Endothelial cell of umbilical vein (primary cell): ENCODE measurements at regions not wholly inside any gene's neighbourhood (a gene's known extent, or its start where the extent isn't known, plus 50 kb on each side); places are given as distances from the start of the nearest gene placed in this dataset.

Source experiments
- BruUV-seq: library from RNA; stranded (reverse); fragments of 400-500 nt; replicated peaks from 2 replicates; lab custom pipeline; 2021; lab: Mats Ljungman, UMichigan
- CTCF ChIA-PET: fragments of 300-600, 350-600 bp; sonication (Branson Sonifier 250); formaldehyde crosslinking; loops from one replicate; lab custom pipeline; 2021; ENCODE audit warnings: antibody characterized with exemption, inconsistent platforms; lab: Charles Lee
- POLR2A ChIA-PET: fragments of 300-600, 350-600 bp; sonication (Branson Sonifier 250); formaldehyde crosslinking; loops from one replicate; lab custom pipeline; 2021; ENCODE audit warnings: antibody characterized with exemption, inconsistent platforms; lab: Charles Lee
- DNase-seq: peaks from one replicate; pipeline ENCODE4 v3.0.0-alpha.2; 2011; ENCODE audit warnings: low read depth, low spot score
- FAIRE-seq: peaks from 2 replicates; lab custom pipeline; 2011; peaks lifted over from hg19 to GRCh38; lab: Jason Lieb, UNC
- H2AFZ ChIP-seq: 2 replicates; pipeline ENCODE4 v1.6.0; 2012; ENCODE audit warnings: low read depth, low read length, control low read depth, inconsistent platforms
- H3K27ac ChIP-seq: 2 replicates; pipeline ENCODE4 v1.5.1; 2011; ENCODE audit warnings: low read depth, mild to moderate bottlenecking, control low read depth, low read length, moderate library complexity; ENCODE audit not compliant: insufficient read depth
- H3K27me3 ChIP-seq, 2 experiments: 2 replicates each; pipeline versions ENCODE4 v1.6.0 to v1.6.1; 2011; ENCODE audit warnings: low read length in 2 of 2, mixed read lengths in 1 of 2; ENCODE audit not compliant: control insufficient read depth in 2 of 2, insufficient read depth in 2 of 2
- H3K36me3 ChIP-seq, 2 experiments: 2 replicates in 1 of 2; 3 replicates in 1 of 2; pipeline ENCODE4 v1.5.1; 2011; ENCODE audit warnings: low read length in 2 of 2, mild to moderate bottlenecking in 1 of 2, moderate library complexity in 1 of 2; ENCODE audit not compliant: control insufficient read depth in 2 of 2, insufficient read depth in 2 of 2; ENCODE audit errors: extremely low read depth in 1 of 2
- H3K4me1 ChIP-seq: 3 replicates; pipeline ENCODE4 v1.5.1; 2011; ENCODE audit warnings: mild to moderate bottlenecking, low read length; ENCODE audit not compliant: control insufficient read depth, insufficient read depth; ENCODE audit errors: extremely low read depth
- H3K4me2 ChIP-seq: 2 replicates; pipeline ENCODE4 v1.6.1; 2011; ENCODE audit warnings: low read length, control low read depth, mixed read lengths; ENCODE audit not compliant: insufficient read depth
- H3K4me3 ChIP-seq, 3 experiments: fragments of 200-600 bp in 1 of 3; sonication (generic), shearing (Covaris generic) in 1 of 3; replicated peaks in 1 of 3; 2 replicates each; pipeline ENCODE4 v1.5.1; 2011 to 2016; ENCODE audit warnings: control low read depth in 3 of 3, low read length in 3 of 3, mild to moderate bottlenecking in 2 of 3, inconsistent platforms in 1 of 3, low read depth in 1 of 3, moderate library complexity in 1 of 3; ENCODE audit not compliant: insufficient read depth in 1 of 3
- H3K79me2 ChIP-seq: 2 replicates; pipeline ENCODE4 v1.6.0; 2012; ENCODE audit warnings: low read length, inconsistent platforms; ENCODE audit not compliant: control insufficient read depth, insufficient read depth
- H3K9ac ChIP-seq: replicated peaks from 2 replicates; pipeline ENCODE3; 2011; ENCODE audit warnings: low read length, control low read depth; ENCODE audit not compliant: insufficient read depth; ENCODE audit errors: extremely low read depth
- H3K9me1 ChIP-seq: replicated peaks from 3 replicates; pipeline ENCODE4 v1.6.0; 2011; ENCODE audit warnings: mild to moderate bottlenecking, low read length; ENCODE audit not compliant: control insufficient read depth, insufficient read depth; ENCODE audit errors: extremely low read depth
- H3K9me3 ChIP-seq: replicated peaks from 2 replicates; pipeline ENCODE4 v1.5.1; 2012; ENCODE audit warnings: low read length, inconsistent platforms; ENCODE audit not compliant: control insufficient read depth, insufficient read depth
- H4K20me1 ChIP-seq: replicated peaks from 2 replicates; pipeline ENCODE3; 2011; ENCODE audit warnings: mild to moderate bottlenecking, low read length; ENCODE audit not compliant: control insufficient read depth, insufficient read depth; ENCODE audit errors: extremely low read depth
- CTCF ChIP-seq, 2 donors: IDR thresholded peaks; 1 replicate in 1 of 2; 2 replicates in 1 of 2; pipeline ENCODE4 v1.5.1; 2011; ENCODE audit warnings: low read length in 2 of 2, mild to moderate bottlenecking in 2 of 2, moderate library complexity in 2 of 2, control low read depth in 1 of 2, inconsistent platforms in 1 of 2, low read depth in 1 of 2; ENCODE audit not compliant: insufficient read depth in 1 of 2; ENCODE audit errors: extremely low read depth in 1 of 2
- EZH2 ChIP-seq: IDR thresholded peaks from 2 replicates; pipeline ENCODE4 v1.6.1; 2012; ENCODE audit warnings: borderline replicate concordance, low read depth, mild to moderate bottlenecking, moderate library complexity, low read length, inconsistent platforms; ENCODE audit not compliant: severe bottlenecking
- FOS ChIP-seq: IDR thresholded peaks from 2 replicates; pipeline ENCODE4 v1.6.1; 2011; ENCODE audit warnings: mild to moderate bottlenecking, low read length, moderate library complexity, borderline replicate concordance; ENCODE audit not compliant: insufficient read depth
- GATA2 ChIP-seq: IDR thresholded peaks from 2 replicates; pipeline ENCODE4 v1.7.0; 2011; ENCODE audit warnings: low read depth, mild to moderate bottlenecking, moderate library complexity, mixed read lengths, low read length; ENCODE audit not compliant: insufficient read length, insufficient read depth
- JUN ChIP-seq: IDR thresholded peaks from 2 replicates; pipeline ENCODE4 v1.6.1; 2011; ENCODE audit warnings: borderline replicate concordance, low read depth; ENCODE audit not compliant: insufficient read length, insufficient read depth
- MAX ChIP-seq: IDR thresholded peaks from 2 replicates; pipeline ENCODE4 v1.6.1; 2011; ENCODE audit not compliant: insufficient read depth, insufficient read length
- MYC ChIP-seq: IDR thresholded peaks from one replicate; pipeline ENCODE4 v1.6.1; 2011; ENCODE audit warnings: mild to moderate bottlenecking, low read depth, low read length
- POLR2A ChIP-seq: IDR thresholded peaks from 2 replicates; pipeline ENCODE4 v1.6.1; 2012; ENCODE audit warnings: low read depth, mild to moderate bottlenecking, control low read depth, low read length
- POLR2AphosphoS5 ChIP-seq: IDR thresholded peaks from 2 replicates; pipeline ENCODE4 v1.6.1; 2012; ENCODE audit warnings: low read depth, mild to moderate bottlenecking, control low read depth, low read length, moderate library complexity; ENCODE audit not compliant: insufficient read depth
- dilution Hi-C: fragments of 300-500 bp; cut with MboI; formaldehyde crosslinking; loops from one replicate; pipeline ENCODE4 v1.15.0; 2019; ENCODE audit warnings: low sequenced_read_pairs; ENCODE audit not compliant: extremely low pct_ligation_motif_present
- intact Hi-C: fragments of 100-400 bp; cut with micrococcal nuclease; formaldehyde crosslinking; loops from one replicate; pipeline ENCODE4 v1.10.0; 2022

- POLR2A ChIA-PET: no interaction called here
- CTCF ChIA-PET: no interaction called here
- Histone ChIP-seq H3K36me3 (no peaks in the 10 kb centered on the region), H3K4me3 (no peak overlapping the region), H4K20me1 (no peaks in the 10 kb centered on the region), H3K4me1 (no peaks in the 10 kb centered on the region), H3K9me3 (no peaks in the 10 kb centered on the region), H2AFZ (no peak overlapping the region), H3K9ac (no peak overlapping the region), H3K4me2 (no peak overlapping the region), H3K27ac (no peak overlapping the region), H3K27me3 (peaks cover 0 to 1% of the 10 kb centered on the region in 2 experiments), H3K79me2 (no peaks in the 10 kb centered on the region), H3K9me1 (no peaks in the 10 kb centered on the region)
- TF ChIP-seq POLR2AphosphoS5 (no peak), CTCF (IDR thresholded peaks at IDR 0.05; ENCODE audit: extremely low read depth in 1 of 2, insufficient read depth in 1 of 2, low read depth in 1 of 2, low read length in 2 of 2) (no peak), FOS (no peak), MAX (no peak)
- BruUV-seq: no TSS peak
- DNase-seq: no peak
- intact Hi-C loops (no loop called here), dilution Hi-C loops (no loop called here)
- FAIRE-seq: no peak
Observed at GRCh38 chr4:152146244-152146643, 385.4 kb upstream of the GATB start.

GRCh38 chr4:152143806-152144205 is 383.0 kb upstream of the GATB start:
- intact Hi-C loops: no loop called here
- dilution Hi-C loops: no loop called here
- no peak for TF ChIP-seq JUN
- TF ChIP-seq GATA2: no peak
- no peak for TF ChIP-seq FOS
- TF ChIP-seq MYC: no peak
- no peak for TF ChIP-seq POLR2A
- no peak for TF ChIP-seq EZH2
- TF ChIP-seq CTCF (IDR thresholded peaks at IDR 0.05; ENCODE audit: extremely low read depth in 1 of 2, insufficient read depth in 1 of 2, low read depth in 1 of 2, low read length in 2 of 2): no peak
- no peak for TF ChIP-seq MAX
- TF ChIP-seq POLR2AphosphoS5: no peak
- Histone ChIP-seq H3K9me1 (no peaks in the 10 kb centered on the region), H3K36me3 (no peaks in the 10 kb centered on the region), H3K9ac (no peak overlapping the region), H3K4me2 (no peak overlapping the region), H3K9me3 (no peaks in the 10 kb centered on the region), H2AFZ (no peak overlapping the region), H3K79me2 (no peaks in the 10 kb centered on the region), H3K27ac (no peak overlapping the region), H4K20me1 (no peaks in the 10 kb centered on the region), H3K4me3 (no peak overlapping the region), H3K4me1 (no peaks in the 10 kb centered on the region), H3K27me3 (no peaks in the 10 kb centered on the region)
- ChIA-PET POLR2A (no interaction called here), CTCF (no interaction called here)
- FAIRE-seq (no peak), DNase-seq (no peak)
- BruUV-seq: no TSS peak
